Astrocyte (in vitro differentiated cells and primary cell): ENCODE measurements at regions not wholly inside any gene's neighbourhood (a gene's known extent, or its start where the extent isn't known, plus 50 kb on each side); places are given as distances from the start of the nearest gene placed in this dataset.

Source experiments
- DNase-seq: peaks from one replicate; pipeline ENCODE4 v3.0.0-alpha.2; 2010; ENCODE audit warnings: low read depth
- FAIRE-seq: peaks from 2 replicates; lab custom pipeline; 2011; peaks lifted over from hg19 to GRCh38; lab: Jason Lieb, UNC
- H2AFZ ChIP-seq: 2 replicates; pipeline ENCODE4 v1.6.0; 2012; ENCODE audit warnings: low read depth, low read length, inconsistent platforms
- H3K27ac ChIP-seq: 2 replicates; pipeline ENCODE4 v1.5.1; 2011; ENCODE audit warnings: low read depth, low read length, inconsistent platforms
- H3K27me3 ChIP-seq: 2 replicates; pipeline ENCODE4 v1.6.0; 2011; ENCODE audit warnings: low read length, inconsistent platforms; ENCODE audit not compliant: insufficient read depth
- H3K36me3 ChIP-seq: 2 replicates; pipeline ENCODE4 v1.5.1; 2011; ENCODE audit warnings: low read length, inconsistent platforms; ENCODE audit not compliant: insufficient read depth
- H3K4me1 ChIP-seq: 2 replicates; pipeline ENCODE4 v1.5.1; 2011; ENCODE audit warnings: low read length, inconsistent platforms; ENCODE audit not compliant: insufficient read depth
- H3K4me2 ChIP-seq: 2 replicates; pipeline ENCODE4 v1.6.0; 2012; ENCODE audit warnings: low read length, inconsistent platforms
- H3K4me3 ChIP-seq: 2 replicates; pipeline ENCODE4 v1.5.1; 2011; ENCODE audit warnings: low read depth, mild to moderate bottlenecking, low read length, inconsistent platforms; ENCODE audit not compliant: insufficient read depth
- H3K79me2 ChIP-seq: 2 replicates; pipeline ENCODE4 v1.6.0; 2012; ENCODE audit warnings: mild to moderate bottlenecking, low read length, inconsistent platforms; ENCODE audit not compliant: insufficient read depth
- H3K9ac ChIP-seq: 2 replicates; pipeline ENCODE4 v1.6.0; 2012; ENCODE audit warnings: mild to moderate bottlenecking, low read length, inconsistent platforms
- H3K9me3 ChIP-seq: 2 replicates; pipeline ENCODE4 v1.5.1; 2012; ENCODE audit warnings: low read depth, mild to moderate bottlenecking, low read length, inconsistent platforms; ENCODE audit not compliant: insufficient read depth
- H4K20me1 ChIP-seq: 2 replicates; pipeline ENCODE4 v1.6.0; 2012; ENCODE audit warnings: low read length, inconsistent platforms; ENCODE audit not compliant: insufficient read depth
- H3K27ac Mint-ChIP-seq: one replicate; pipeline ENCODE4 v1.8.0; 2021; ENCODE audit warnings: mild to moderate bottlenecking, mixed read lengths; ENCODE audit not compliant: unreplicated experiment
- H3K27me3 Mint-ChIP-seq: one replicate; pipeline ENCODE4 v1.8.0; 2021; ENCODE audit warnings: low read depth, mixed read lengths; ENCODE audit not compliant: unreplicated experiment
- H3K36me3 Mint-ChIP-seq: one replicate; pipeline ENCODE4 v1.8.0; 2021; ENCODE audit warnings: low read depth, mixed read lengths; ENCODE audit not compliant: unreplicated experiment
- H3K4me1 Mint-ChIP-seq: one replicate; pipeline ENCODE4 v1.8.0; 2021; ENCODE audit warnings: low read depth, mixed read lengths; ENCODE audit not compliant: unreplicated experiment
- H3K4me3 Mint-ChIP-seq: one replicate; pipeline ENCODE4 v1.8.0; 2021; ENCODE audit warnings: mild to moderate bottlenecking, moderate library complexity, mixed read lengths; ENCODE audit not compliant: unreplicated experiment
- H3K9me3 Mint-ChIP-seq: one replicate; pipeline ENCODE4 v1.8.0; 2021; ENCODE audit warnings: mild to moderate bottlenecking, mixed read lengths; ENCODE audit not compliant: unreplicated experiment
- CTCF ChIP-seq: IDR thresholded peaks from 2 replicates; pipeline ENCODE4 v1.5.1; 2011; ENCODE audit warnings: low read depth, mild to moderate bottlenecking, inconsistent platforms, low read length, moderate library complexity; ENCODE audit not compliant: insufficient read depth
- EZH2 ChIP-seq: IDR thresholded peaks from 2 replicates; pipeline ENCODE4 v1.6.1; 2012; ENCODE audit warnings: mild to moderate bottlenecking, low read length, inconsistent platforms; ENCODE audit not compliant: insufficient read depth

GRCh38 chr7:21367081-21367480, 60.8 kb upstream of the SP4 start:
- H3K4me3 Mint-ChIP-seq: no peak overlapping the region
- peaks cover 22% of the 10 kb centered on the region for H3K4me1 Mint-ChIP-seq
- H3K27me3 Mint-ChIP-seq: no peaks in the 10 kb centered on the region
- no peak overlapping the region for H3K9ac ChIP-seq
- H3K79me2 ChIP-seq: no peaks in the 10 kb centered on the region
- no peak overlapping the region for H2AFZ ChIP-seq
- H3K4me3 ChIP-seq: no peak overlapping the region
- TF ChIP-seq EZH2: no peak
- no peak for TF ChIP-seq CTCF
- no peaks in the 10 kb centered on the region for H3K4me1 ChIP-seq
- no peaks in the 10 kb centered on the region for H3K9me3 ChIP-seq
- no peak overlapping the region for H3K27ac Mint-ChIP-seq
- H3K9me3 Mint-ChIP-seq: peaks cover 4% of the 10 kb centered on the region
- no peaks in the 10 kb centered on the region for H3K36me3 Mint-ChIP-seq
- FAIRE-seq (no peak), DNase-seq (no peak)
- no peaks in the 10 kb centered on the region for H4K20me1 ChIP-seq
- no peaks in the 10 kb centered on the region for H3K36me3 ChIP-seq
- H3K27ac ChIP-seq: no peak overlapping the region
- no peaks in the 10 kb centered on the region for H3K27me3 ChIP-seq
- H3K4me2 ChIP-seq: no peak overlapping the region

- Histone ChIP-seq H3K36me3 (no peaks in the 10 kb centered on the region), H3K79me2 (no peaks in the 10 kb centered on the region), H3K4me2 (no peak overlapping the region), H3K4me3 (no peak overlapping the region), H3K27me3 (no peaks in the 10 kb centered on the region), H2AFZ (no peak overlapping the region), H3K9ac (no peak overlapping the region), H3K9me3 (no peaks in the 10 kb centered on the region), H3K27ac (no peak overlapping the region), H4K20me1 (no peaks in the 10 kb centered on the region), H3K4me1 (no peaks in the 10 kb centered on the region)
- FAIRE-seq (no peak), DNase-seq (no peak)
- TF ChIP-seq CTCF (no peak), EZH2 (no peak)
- H3K36me3 Mint-ChIP-seq: no peaks in the 10 kb centered on the region
- H3K4me3 Mint-ChIP-seq: no peak overlapping the region
- peaks cover 22% of the 10 kb centered on the region for H3K4me1 Mint-ChIP-seq
- peaks cover 4% of the 10 kb centered on the region for H3K9me3 Mint-ChIP-seq
- no peak overlapping the region for H3K27ac Mint-ChIP-seq
- H3K27me3 Mint-ChIP-seq: no peaks in the 10 kb centered on the region
These were observed 60.3 kb upstream of the SP4 start for GRCh38 chr7:21367537-21367936.

- H3K27me3 ChIP-seq: no peaks in the 10 kb centered on the region
- no peaks in the 10 kb centered on the region for H3K36me3 ChIP-seq
- peaks cover 6% of the 10 kb centered on the region for H3K9me3 Mint-ChIP-seq
- no peaks in the 10 kb centered on the region for H3K4me1 ChIP-seq
- H3K9me3 ChIP-seq: no peaks in the 10 kb centered on the region
- no peak overlapping the region for H3K9ac ChIP-seq
- no peaks in the 10 kb centered on the region for H4K20me1 ChIP-seq
- H3K27ac ChIP-seq: no peak overlapping the region
- H3K4me2 ChIP-seq: no peak overlapping the region
- FAIRE-seq (no peak), DNase-seq (no peak)
- no peaks in the 10 kb centered on the region for H3K36me3 Mint-ChIP-seq
- no peak overlapping the region for H3K4me3 Mint-ChIP-seq
- no peak overlapping the region for H2AFZ ChIP-seq
- no peaks in the 10 kb centered on the region for H3K27me3 Mint-ChIP-seq
- no peak overlapping the region for H3K27ac Mint-ChIP-seq
- H3K4me3 ChIP-seq: no peak overlapping the region
- TF ChIP-seq CTCF: no peak
- no peak for TF ChIP-seq EZH2
- H3K79me2 ChIP-seq: no peaks in the 10 kb centered on the region
- peaks cover 22% of the 10 kb centered on the region for H3K4me1 Mint-ChIP-seq
These were observed 59.6 kb upstream of the SP4 start for GRCh38 chr7:21368317-21368716.
